GM18909 (cell line): ENCODE measurements at regions not wholly inside any gene's neighbourhood (a gene's known extent, or its start where the extent isn't known, plus 50 kb on each side); places are given as distances from the start of the nearest gene placed in this dataset.
"Not testable (repeated sequence)": the region's sequence is repeated elsewhere in the genome, so short reads cannot be mapped to it uniquely, and the experiment has no call there.

ENCODE experiments used
- ATAC-seq: cut with Tn5 transposase; IDR thresholded peaks from one replicate; pipeline ENCODE4 v1.9.1; 2021; ENCODE audit warnings: mild to moderate bottlenecking; ENCODE audit not compliant: unreplicated experiment, poor library complexity

DNA sequence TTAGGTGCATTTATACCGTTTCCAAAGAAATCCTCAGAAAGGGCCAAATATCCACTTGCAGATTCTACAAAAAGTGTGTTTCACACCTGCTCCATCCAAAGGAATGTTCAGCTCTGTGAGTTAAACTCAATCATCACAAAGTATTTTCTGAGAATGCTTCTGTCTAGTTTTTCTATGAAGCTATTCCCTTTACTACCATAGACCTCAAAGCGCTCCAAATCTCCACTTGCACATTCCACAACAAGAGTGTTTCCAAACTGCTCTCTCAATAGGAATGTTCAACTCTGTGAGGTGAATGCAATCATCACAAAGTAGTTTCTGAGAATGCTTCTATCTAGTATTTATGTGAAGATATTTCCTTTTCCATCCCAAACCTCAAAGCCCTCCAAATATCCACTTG, 412.7 kb upstream of the WSB1 start:
- ATAC-seq: not testable (repeated sequence)

DNA sequence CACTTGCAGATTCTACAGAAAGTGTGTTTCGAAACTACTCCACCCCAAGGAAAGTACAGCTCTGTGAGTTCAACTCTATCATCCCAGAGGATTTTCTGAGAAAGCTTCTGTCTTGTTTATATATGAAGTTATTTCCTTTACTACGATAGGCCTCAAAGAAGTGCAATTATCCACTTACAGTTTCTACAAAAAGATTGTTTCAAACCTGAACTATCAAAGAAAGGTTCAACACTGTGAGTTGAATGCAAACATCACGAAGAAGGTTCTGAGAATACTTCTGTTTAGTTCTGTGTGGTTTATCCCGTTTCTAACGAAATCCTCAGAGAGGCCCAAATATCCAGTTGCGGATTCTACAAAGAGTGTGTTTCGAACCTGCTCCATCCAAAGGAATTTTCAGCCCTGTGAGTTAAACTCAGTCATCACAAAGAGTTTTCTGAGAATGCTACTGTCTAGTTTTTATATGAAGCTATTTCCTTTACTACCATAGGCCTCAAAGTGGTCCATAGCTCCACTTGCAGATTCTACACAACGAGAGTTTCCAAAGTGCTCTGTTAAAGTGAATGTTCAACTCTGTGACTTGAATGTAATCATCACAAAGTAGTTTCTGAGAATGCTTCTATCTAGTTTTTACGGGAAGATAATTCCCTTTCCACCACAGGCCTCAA, 411.7 kb upstream of the WSB1 start:
- ATAC-seq: peak; percentile 58

DNA sequence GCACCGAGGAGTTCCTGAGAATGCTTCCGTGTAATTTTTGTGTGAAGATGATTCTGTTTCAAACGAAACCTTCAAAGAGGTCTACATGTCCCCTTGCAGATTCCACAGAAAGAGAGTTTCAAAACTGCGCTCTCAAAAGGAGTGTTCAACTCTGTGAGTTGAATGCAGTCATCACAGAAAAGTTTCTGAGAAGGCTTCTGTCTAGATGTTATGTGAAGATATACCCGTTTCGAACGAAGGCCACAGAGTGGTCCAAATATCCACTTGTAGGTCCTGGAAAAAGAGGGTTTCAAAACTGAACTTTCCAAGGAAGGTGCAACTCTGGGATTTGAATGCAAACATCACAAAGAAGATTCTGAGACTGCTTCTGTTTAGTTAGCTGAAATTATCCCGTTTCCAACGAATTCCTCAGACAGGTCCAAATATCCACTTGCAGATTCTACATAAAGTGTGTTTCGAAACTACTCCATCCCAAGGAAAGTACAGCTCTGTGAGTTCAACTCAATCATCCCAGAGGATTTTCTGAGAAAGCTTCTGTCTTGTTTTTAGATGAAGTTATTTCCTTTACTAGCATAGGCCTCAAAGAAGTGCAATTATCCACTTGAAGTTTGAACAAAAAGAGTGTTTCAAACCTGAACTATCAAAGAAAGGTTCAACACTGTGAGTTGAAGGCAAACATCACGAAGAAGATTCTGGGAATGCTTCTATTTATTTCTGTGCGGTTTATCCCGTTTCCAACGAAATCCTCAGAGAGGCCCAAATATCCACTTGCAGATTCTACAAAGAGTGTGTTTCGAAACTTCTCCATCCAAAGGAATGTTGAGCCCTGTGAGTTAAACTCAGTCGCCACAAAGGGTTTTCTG, 409.8 kb upstream of the WSB1 start:
- ATAC-seq: not testable (repeated sequence)

DNA sequence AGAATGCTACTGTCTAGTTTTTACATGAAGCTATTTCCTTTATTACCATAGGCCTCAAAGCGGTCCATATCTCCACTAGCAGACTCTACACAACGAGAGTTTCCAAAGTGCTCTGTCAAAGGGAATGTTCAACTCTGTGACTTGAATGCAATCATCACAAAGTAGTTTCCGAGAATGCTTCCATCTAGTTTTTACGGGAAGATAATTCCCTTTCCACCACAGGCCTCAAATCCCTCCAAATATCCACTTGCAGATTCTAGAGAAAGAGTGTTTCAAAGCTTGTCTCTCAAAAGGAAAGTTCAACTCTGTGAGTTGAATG, 409.2 kb upstream of the WSB1 start:
- ATAC-seq: not testable (repeated sequence)

DNA sequence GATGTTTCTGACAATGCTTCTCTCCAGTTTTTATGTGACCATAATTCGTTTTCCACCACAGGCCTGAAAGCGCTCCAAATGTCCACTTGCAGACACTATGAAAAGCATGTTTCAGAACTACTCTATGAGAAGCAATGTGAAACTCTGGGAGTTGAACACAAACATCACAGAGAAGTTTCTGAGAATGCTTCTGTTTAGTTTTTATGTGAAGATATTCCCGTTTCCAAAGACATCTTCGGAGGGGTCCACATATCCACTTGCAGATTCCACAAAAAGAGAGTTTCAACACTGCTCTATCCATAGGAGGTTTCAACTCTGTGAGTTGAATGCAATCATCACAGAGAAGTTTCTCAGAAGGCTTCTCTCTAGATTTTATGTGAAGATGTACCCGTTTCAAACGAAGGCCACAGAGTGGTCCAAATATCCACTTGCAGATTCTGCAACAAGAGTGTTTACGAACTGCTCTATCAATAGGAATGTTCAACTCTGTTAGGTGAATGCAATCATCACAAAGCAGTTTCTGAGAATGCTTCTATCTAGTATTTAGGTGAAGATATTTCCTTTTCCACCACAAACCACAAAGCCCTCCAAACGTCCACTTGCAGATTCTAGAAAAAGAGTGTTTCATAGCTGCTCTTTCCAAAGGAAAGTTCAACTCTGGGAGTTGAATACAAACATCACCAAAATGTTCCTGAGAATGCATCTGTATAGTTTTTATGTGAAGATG, 408.5 kb upstream of the WSB1 start:
- ATAC-seq: not testable (repeated sequence)
